LoVo (cell line): ENCODE measurements at regions not wholly inside any gene's neighbourhood (a gene's known extent, or its start where the extent isn't known, plus 50 kb on each side); places are given as distances from the start of the nearest gene placed in this dataset.
"Not testable (repeated sequence)": the region's sequence is repeated elsewhere in the genome, so short reads cannot be mapped to it uniquely, and the experiment has no call there.

Experiments
- DNase-seq: peaks from one replicate; pipeline ENCODE4 v3.0.0-alpha.2; 2016; ENCODE audit warnings: low spot score

- DNase-seq: no peak
These were observed 206.2 kb downstream of the VAPA start for GRCh38 chr18:10119991-10120390.

DNA sequence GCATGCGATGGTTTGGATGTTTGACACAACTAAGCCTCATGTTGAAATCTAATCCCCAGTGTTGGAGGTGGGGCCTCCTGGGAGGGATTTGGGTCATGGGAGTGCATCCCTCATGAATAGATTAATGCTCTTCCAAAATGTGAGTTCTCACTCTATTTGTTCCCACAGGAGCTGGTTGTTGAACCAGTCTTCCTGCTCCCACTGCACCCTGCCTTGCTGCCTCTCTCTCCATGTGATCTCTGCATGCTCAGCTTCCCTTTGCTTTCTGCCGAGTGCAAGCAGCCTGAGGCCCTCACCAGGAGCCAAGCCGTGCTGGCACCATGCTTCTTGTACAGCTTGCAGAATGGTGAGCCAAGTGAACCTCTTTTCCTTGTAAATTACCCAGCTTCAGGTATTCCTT is 206.8 kb downstream of the VAPA start:
- no peak for DNase-seq

DNA sequence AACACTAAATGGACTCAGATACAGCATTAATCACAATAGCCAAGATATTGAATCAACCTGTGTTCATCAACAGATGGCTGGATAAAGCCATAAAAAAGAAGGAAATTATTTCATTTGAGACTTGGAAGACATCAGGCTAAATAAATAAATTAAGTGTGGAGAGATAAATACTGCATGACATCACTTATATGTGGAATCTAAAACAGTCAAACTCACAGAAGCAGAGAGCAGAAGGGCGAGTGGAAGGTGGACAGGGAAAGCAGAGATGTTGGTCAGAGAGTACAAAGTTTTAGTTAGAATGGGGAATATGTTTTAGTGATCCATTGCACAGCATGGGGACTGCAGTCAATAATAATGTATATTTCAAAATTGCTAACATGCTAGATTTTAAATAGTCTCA is 207.2 kb downstream of the VAPA start:
- DNase-seq: no peak

DNA sequence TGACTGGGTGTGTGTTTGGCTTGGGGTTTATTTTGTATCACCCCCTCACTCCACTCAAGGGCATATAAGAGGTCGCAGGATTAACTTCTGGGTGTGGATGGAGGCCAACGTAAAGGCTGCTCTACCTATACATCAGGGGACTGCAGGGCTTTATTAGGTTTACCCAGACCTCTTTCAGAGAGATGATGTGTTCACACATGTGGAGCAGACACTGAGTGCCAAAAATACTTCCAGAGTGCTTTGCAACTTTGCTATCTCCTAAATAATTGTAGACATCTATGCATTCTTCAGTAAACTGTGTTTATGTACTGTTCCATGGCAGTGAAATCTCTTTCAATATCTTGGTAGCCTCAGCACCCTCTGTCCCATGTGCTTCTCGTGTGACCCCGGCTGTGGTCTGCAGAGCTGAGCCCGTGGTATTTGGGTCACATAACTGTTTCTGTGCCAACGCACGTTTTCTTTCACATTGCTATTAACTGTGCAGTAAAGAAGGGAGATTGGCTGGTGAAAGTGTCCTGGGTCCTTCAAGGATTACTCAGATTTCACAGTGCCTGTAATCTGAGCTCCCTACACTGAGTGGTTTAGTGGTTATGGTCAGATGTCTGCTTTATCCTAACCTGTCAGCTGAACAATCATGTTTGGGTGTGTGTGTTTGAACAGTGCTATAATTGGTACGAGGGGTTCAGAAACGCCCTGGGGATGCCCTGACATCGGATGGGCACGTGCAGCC is 208.1 kb downstream of the VAPA start:
- no peak for DNase-seq

- DNase-seq: no peak
These were observed 209.5 kb downstream of the VAPA start for GRCh38 chr18:10122988-10123950.

DNA sequence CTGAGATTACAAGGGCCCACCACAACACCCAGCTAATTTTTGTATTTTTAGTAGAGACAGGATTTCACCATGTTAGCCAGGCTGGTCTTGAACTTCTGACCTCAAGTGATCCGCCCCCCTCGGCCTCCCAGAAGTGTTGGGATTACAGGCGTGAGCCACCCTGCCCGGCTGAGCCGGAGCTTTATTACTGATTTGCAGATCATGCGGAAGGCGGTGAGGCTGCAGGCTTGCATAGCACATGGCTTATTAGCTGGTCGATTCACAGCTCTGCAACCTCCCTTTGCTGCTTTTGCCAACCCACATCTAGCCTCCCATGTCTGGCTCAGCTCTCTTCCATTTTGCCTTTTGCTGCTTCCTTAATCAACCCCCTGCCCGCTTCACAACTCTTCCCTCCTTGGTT is 210.3 kb downstream of the VAPA start:
- DNase-seq: no peak

DNA sequence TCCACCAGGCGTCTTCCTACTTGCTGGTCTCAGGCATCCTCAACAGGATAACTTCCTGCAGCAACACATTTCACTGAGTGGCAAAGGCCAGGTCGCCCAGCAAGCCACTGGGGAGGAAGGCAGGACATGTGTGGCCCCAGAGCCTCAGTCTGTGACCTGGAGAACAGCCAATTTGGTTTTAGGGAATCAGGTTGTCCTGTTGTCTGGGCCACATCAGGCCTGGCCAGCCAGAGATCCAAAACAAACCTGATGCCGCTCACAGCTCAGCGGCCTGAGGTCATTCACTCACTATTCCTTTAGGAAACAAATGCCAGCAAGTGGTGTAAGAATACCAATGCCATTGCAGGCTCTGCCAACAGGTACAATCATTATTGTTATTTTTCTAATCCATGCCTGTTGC is 210.7 kb downstream of the VAPA start:
- no peak for DNase-seq

DNA sequence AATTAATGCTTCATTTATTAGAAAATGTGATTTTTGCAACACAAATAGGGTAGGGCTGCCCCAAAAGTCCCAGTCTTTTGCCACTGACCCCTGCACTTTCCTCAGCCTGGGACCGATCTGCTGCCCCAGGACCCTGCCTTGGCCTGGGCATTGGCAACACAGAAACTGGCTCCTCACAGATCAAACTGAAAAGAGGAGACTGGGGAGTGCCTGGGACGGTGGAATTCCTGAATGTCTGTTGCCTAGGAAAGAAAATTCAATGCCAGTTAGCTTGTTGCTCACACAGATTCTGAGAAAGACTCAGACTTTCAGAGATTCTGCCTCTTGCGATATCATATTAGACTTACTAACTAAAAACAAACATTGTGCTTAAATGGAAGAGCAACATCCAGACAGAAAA is 211.2 kb downstream of the VAPA start:
- no peak for DNase-seq

- no peak for DNase-seq
These were observed 213.9 kb downstream of the VAPA start for GRCh38 chr18:10127729-10128128.

DNA sequence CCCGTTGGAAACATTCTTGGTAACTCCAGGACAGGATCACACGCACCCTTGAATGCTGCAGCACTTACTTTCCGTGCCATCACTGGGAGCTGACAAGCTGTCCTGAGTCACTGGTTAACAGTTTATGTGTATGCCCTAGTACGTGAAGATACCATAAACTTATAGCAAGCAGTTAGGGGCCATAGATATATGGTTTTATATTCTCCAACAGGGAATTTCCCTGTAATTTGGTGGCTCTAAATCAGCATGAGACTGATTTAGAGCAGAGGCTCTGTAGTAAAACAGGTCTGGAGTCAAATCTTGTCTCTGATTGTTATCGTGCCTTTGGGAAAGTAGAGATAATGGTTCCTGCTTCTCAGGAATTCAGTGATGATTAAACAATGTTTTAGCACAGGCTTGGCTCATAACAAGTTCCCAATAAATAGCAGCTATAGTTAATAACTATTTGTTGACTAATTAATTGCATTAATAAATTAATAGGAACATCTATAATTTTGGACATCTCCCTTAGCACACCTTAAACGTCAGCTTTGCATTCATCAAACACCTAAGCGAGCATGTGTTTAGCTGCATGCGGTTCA is 215.2 kb downstream of the VAPA start:
- DNase-seq: no peak

GRCh38 chr18:10130606-10131005 is 216.8 kb downstream of the VAPA start:
- no peak for DNase-seq

- no peak for DNase-seq
These were observed 217.3 kb downstream of the VAPA start for GRCh38 chr18:10131081-10131459.

- peak; percentile 14 for DNase-seq
These were observed 217.9 kb downstream of the VAPA start for GRCh38 chr18:10131460-10132395.

GRCh38 chr18:10133516-10133915 is 219.7 kb downstream of the VAPA start:
- DNase-seq: no peak

DNA sequence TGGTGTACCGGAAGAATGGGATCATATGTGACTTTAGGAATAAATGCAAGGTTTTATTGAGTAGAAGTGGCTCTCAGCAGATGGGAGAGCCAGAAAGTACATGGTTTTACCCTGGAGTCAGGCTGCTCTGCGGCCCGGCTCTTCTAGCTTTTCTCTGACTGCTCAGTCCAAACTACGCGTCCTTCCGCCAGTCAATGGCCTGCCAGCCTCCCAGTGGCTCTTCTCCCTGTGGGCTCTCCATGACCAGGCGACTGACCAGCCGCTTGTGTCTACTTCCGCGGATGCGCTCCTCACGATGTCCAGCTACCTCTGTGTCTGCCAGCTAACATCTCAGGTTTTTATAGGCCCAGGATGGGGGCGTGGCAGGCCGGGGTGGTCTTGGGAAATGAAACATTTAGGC is 220.4 kb downstream of the VAPA start:
- DNase-seq: no peak

- not testable (repeated sequence) for DNase-seq
These were observed 220.9 kb downstream of the VAPA start for GRCh38 chr18:10134749-10135148.

- no peak for DNase-seq
These were observed 221.6 kb downstream of the VAPA start for GRCh38 chr18:10135302-10135926.

DNA sequence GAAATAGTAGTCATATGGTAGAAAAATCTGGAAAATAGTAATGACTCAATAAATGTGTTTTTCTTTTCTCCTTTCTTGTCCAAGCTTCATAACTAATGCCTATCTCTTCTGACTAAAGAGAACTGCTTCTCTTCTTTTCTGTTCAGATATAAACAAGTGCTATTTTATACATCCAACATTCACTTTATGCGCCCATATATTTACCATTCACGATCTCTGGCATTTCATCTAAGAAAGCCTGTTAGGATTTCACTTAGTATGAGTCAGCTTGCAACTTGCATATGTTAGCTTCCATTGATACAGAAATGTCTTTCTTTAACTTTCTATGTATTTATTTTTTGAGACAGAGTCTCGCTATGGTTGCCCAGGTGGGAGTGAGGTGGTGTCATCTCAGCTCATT is 224.9 kb downstream of the VAPA start:
- DNase-seq: no peak

- no peak for DNase-seq
These were observed 226.1 kb downstream of the VAPA start for GRCh38 chr18:10139783-10140410.

GRCh38 chr18:10140461-10141282 is 226.9 kb downstream of the VAPA start:
- DNase-seq: no peak
